ENCODE measurements at regions not wholly inside any gene's neighbourhood (a gene's known extent, or its start where the extent isn't known, plus 50 kb on each side); places are given as distances from the start of the nearest gene placed in this dataset.
"Not testable (repeated sequence)": the region's sequence is repeated elsewhere in the genome, so short reads cannot be mapped to it uniquely, and the experiment has no call there.

- no peak for DNase-seq
Observed at GRCh38 chr3:127072971-127073783, 90.3 kb downstream of the PLXNA1 start.

GRCh38 chr3:127073941-127074820 lies 91.3 kb downstream of the PLXNA1 start:
- DNase-seq = peak; percentile 86

GRCh38 chr3:127074900-127075360 lies 92.0 kb downstream of the PLXNA1 start:
- peak; percentile 70 for DNase-seq

- DNase-seq = not testable (repeated sequence)
Observed at GRCh38 chr3:127076166-127076992, 93.5 kb downstream of the PLXNA1 start.

- peak; percentile 26 for DNase-seq
Observed at GRCh38 chr3:127077068-127077467, 94.2 kb downstream of the PLXNA1 start.

GRCh38 chr3:127077505-127078064 lies 94.7 kb downstream of the PLXNA1 start:
- DNase-seq = no peak

GRCh38 chr3:127078626-127079025 lies 95.7 kb downstream of the PLXNA1 start:
- DNase-seq = no peak

GRCh38 chr3:127079211-127079610 lies 96.3 kb downstream of the PLXNA1 start:
- no peak for DNase-seq

GRCh38 chr3:127081001-127081720 lies 98.2 kb downstream of the PLXNA1 start:
- no peak for DNase-seq

GRCh38 chr3:127082066-127082465 lies 99.2 kb downstream of the PLXNA1 start:
- no peak for DNase-seq

GRCh38 chr3:127083778-127084397 lies 101.0 kb downstream of the PLXNA1 start:
- DNase-seq = peak; percentile 16

- DNase-seq = no peak
Observed at GRCh38 chr3:127084401-127084990, 101.6 kb downstream of the PLXNA1 start.

GRCh38 chr3:127085576-127085975 lies 102.7 kb downstream of the PLXNA1 start:
- DNase-seq = no peak

- not testable (repeated sequence) for DNase-seq
Observed at GRCh38 chr3:127086591-127086990, 103.7 kb downstream of the PLXNA1 start.

GRCh38 chr3:127087441-127087840 lies 104.5 kb downstream of the PLXNA1 start:
- DNase-seq = no peak

GRCh38 chr3:127088511-127089351 lies 104.2 kb upstream of the PRR23E start:
- DNase-seq = no peak

- no peak for DNase-seq
Observed at GRCh38 chr3:127089486-127090145, 103.3 kb upstream of the PRR23E start.

- no peak for DNase-seq
Observed at GRCh38 chr3:127090218-127091160, 102.4 kb upstream of the PRR23E start.

Measured in DMS79 treated with DMSO at 0.1 percent for 48 hours (cell line).